ENCODE measurements at regions not wholly inside any gene's neighbourhood (a gene's known extent, or its start where the extent isn't known, plus 50 kb on each side); places are given as distances from the start of the nearest gene placed in this dataset.
A peak's percentile ranks its signal among the peaks of the same experiment; 100 is the strongest.
"Not testable (repeated sequence)": the region's sequence is repeated elsewhere in the genome, so short reads cannot be mapped to it uniquely, and the experiment has no call there.

DNA sequence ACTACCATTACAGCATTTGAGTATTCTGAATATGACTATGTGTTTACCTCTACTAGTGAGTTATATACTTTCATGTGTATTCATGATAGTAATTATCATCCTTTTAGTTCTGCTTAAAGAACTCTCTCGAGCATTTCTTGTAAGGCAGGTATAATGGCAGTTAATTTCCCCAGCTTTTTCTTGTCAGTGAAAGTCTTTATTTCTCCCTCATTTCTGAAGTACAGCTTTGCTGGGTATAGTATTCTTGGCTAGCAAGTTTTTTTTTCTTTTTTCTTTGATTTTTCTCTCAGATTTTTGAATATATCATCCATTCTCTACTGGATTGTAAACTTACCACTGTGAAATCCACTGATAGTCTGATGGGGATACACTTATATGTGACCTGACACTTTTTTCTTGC is 165.9 kb upstream of the ARHGAP5 start:
- no peak for DNase-seq (ENCODE audit: low read depth in 2 of 2)

GRCh38 chr14:31913370-31913769 is 163.7 kb upstream of the ARHGAP5 start:
- DNase-seq (ENCODE audit: low read depth in 2 of 2) = no peak

GRCh38 chr14:31918289-31918688 is 158.8 kb upstream of the ARHGAP5 start:
- not testable (repeated sequence) for DNase-seq (ENCODE audit: low read depth in 2 of 2)

DNA sequence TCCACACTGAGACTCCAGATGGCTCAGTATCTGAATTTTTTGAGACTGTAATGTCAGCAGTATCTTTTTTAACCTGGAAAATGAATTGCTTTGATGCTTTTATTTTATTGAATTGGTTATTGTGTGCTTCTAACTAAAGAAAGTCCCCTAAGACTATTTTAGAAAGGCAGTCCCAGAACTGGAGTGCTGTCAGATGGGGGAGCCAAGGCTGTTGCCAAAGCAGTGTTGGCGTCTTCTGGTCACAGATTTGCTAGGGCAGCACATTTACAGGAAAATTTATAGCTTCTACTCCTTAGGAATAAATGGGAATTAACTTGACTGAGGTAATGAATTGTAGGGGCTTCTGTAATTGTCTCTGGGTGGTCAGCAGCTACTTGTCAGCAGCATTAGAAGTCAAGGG is 157.1 kb upstream of the ARHGAP5 start:
- DNase-seq (ENCODE audit: low read depth in 2 of 2) = no peak

- DNase-seq (ENCODE audit: low read depth in 2 of 2) = no peak
Measured at GRCh38 chr14:31920989-31921650, 156.0 kb upstream of the ARHGAP5 start.

DNA sequence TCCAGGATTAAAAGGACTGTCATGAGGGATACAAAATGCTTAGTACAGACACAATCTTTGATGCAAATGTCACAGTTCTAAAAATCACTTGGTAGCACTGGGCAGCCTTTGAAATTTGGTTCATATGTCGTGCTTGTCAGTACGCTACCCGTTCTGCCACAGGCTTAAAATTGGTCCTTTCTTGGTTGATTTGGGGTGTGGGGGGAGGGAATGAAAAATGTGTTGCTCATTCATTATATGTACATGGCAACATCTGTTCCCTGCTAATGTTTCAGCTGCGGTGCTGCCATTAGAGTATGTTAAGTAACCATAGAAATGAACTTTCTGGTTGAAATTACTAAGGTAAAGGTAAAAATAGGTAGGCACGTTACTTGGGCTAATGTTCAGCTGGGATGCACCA is 155.4 kb upstream of the ARHGAP5 start:
- DNase-seq (ENCODE audit: low read depth in 2 of 2) = no peak

- DNase-seq (ENCODE audit: low read depth in 2 of 2) = no peak
Measured at GRCh38 chr14:31926123-31926522, 151.0 kb upstream of the ARHGAP5 start.

- DNase-seq (ENCODE audit: low read depth in 2 of 2) = no peak
Measured at GRCh38 chr14:31926652-31927347, 150.3 kb upstream of the ARHGAP5 start.

DNA sequence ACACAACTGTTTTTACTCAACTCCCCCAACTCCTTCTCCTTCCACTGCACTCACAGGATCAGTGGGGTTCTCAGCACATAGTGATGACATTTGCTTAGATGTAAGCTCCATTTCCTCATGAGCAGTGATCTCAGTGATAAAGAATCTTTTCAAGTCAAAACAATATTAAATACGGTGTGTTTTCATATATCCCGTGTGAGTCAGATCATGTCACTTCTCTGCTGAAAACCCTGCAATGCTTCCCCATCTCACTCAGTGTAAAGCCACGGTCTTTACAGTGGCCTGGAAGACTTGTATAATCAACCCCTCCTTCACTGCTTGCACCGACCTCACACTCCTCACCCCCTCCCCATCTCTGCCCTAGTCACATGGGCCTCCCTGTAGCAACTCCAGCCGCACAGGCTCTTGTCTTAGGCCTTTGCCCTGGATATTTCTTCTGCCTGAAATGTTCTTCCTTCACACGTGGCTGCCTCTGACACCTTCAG is 149.7 kb upstream of the ARHGAP5 start:
- no peak for DNase-seq (ENCODE audit: low read depth in 2 of 2)

DNA sequence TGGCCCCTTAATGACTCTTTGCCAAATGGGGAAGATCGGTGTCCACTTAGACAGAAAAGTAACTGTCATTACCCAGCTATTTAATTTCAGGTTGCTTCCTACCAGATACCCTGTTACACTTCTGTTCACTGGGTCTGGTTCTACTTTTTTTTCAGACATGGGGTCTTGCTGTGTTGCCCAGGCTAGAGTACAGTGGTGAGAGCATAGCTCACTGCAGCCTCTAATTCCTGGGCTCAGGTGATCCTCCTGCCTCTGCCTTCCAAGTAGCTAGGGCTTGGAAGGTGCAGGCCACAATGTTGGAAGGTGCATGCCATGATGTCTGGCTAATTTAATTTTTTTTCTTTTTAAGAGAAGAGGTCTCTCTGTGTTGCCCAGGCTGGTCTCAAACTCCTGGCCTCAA is 147.0 kb upstream of the ARHGAP5 start:
- DNase-seq (ENCODE audit: low read depth in 2 of 2) = no peak

DNA sequence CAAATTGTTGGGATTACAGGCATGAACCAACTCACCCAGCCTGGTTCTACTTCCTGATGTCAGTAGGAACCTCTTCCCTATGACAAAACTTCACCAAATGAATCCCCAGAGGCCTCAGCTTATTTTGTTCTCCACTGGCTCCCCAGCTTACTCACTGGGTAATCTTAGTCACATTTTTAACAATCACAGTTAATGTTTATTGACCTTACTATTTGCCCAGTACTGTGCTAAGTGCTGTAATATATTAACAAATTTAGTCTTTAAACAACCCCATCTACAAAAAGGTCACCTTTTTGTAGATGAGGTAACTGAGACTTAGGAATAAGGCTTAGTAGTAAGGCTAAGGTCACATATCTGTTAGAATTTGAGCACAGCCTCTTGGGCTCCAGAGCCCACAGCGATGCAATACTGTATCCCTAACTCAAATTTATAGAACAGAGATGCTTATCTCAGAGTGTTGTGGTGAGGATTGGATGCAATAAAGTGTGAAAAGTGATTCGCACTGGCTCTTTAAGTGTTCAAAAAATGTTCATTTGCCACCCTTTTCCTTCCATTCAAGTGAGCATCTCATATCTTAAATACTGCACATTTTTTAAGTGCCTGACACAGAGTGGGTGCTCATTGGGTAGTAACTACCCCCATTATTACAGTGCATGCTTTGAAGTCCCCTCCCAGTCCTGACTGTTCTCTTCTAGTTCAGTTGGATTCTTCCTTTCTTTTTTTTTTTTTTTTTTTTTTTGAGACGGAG is 146.4 kb upstream of the ARHGAP5 start:
- DNase-seq (ENCODE audit: low read depth in 2 of 2) = no peak

DNA sequence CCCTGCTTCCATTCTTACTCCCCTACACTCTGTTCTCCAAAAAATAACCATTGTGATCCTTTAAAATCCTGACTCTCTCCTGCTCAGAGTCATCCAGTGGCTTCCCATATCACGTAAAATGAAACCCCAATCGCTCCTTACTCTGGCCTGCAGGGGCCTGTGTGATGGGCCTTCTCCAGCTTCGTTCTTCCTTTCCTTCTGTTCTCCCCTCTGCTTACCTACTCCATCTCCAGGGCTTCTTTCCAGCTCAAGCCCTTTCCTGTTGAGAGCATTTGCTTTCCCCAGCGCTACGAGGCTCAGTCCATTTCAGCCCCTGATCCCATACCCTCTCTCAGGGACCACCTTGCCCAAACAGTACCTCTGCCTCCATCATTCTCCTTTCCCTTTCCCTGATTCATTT is 144.4 kb upstream of the ARHGAP5 start:
- DNase-seq (ENCODE audit: low read depth in 2 of 2) = no peak

- DNase-seq (ENCODE audit: low read depth in 2 of 2) = no peak
Measured at GRCh38 chr14:31933716-31934115, 143.4 kb upstream of the ARHGAP5 start.

DNA sequence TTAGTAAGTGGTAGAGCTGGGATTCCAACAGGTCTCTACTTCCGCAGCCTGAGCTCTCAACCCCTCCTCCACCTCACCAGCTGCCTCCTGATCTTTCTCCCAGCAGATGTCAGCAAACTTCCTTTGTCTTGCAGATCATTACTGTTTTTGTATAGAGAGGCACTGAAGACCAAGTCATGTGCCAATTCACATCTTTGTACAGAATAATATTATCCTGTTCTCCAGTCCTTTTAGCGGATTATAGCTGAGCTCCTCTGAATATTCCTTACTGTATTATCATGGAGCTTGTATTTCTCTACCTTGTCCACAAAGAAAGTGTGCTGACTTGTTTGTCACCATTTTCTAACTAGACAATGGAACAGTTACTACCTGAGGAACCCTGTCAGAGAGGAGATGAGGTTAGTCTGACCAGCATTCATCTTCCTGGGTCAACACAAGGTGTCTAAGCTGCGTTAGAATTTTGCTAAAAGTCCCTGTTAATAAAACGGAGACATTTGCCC is 142.3 kb upstream of the ARHGAP5 start:
- no peak for DNase-seq (ENCODE audit: low read depth in 2 of 2)

DNA sequence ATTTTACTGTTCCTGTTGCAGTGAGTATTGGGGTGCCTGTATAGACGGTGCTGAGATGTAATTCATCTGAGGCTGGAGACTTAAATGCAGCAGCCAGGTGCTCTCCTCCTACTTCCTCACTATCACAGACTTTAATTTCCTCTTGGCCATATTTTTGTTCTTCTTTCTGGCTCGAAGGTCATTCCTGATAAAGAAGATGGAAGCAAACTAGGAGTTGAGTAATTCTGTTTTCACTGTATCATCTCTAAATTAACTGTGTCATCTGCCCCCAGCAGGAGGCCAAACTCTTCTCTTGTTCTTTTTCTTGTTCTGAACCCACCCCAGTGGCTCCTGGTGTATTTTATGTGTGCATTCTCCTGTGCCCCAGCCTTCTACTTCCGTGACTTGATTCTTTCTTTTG is 141.7 kb upstream of the ARHGAP5 start:
- DNase-seq (ENCODE audit: low read depth in 2 of 2) = no peak

GRCh38 chr14:31936115-31936514 is 141.0 kb upstream of the ARHGAP5 start:
- DNase-seq (ENCODE audit: low read depth in 2 of 2) = no peak

DNA sequence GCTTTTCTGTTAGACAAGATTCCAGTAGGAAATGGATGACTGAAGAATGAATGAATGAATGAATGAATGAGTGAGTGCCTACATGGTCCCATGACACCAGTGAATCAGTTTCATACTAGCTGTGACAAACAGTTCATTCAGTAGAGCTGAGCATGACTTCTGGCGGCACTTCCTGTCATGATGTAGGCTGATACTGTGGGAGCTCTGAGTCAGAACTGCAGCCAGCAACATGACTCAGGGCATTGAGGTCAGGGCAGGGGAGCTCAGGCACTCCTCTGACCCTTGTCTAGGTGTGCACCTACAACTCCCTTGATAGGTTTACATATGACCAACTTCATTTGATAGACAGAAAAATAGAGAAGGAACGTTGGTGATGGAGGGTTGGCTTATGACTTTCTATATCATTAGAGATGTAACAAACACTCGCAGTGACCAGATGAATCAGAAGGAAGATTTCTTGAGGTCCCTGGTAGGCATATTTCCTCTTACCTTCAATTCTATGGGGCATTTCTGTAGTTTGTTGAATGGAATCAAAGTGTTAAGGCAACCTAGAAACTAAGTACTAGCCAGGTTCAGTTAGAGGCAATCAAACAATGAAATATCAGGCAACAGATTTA is 139.3 kb upstream of the ARHGAP5 start:
- DNase-seq (ENCODE audit: low read depth in 2 of 2) = peak in 1 of 2 donors; percentile 13

DNA sequence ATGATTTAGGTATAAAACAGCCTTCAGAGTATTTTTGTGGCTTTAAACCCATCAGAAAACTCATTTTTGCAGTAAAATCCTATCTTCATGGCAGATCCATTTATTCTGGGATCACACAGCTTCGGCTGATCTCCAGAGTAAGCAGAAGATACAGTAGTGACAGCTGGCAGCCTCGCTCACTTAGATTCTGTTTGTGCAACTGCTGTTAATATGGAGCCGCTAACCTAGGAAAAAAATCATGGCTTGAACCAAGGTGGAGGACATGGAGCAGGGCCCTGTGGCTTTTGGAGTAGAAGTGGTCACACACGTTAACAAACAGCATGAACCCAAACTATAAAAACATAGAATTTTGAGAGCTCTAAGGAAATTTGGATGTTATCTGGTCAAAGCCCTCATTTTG is 137.2 kb upstream of the ARHGAP5 start:
- no peak for DNase-seq (ENCODE audit: low read depth in 2 of 2)

- no peak for DNase-seq (ENCODE audit: low read depth in 2 of 2)
Measured at GRCh38 chr14:31941487-31941886, 135.6 kb upstream of the ARHGAP5 start.

DNA sequence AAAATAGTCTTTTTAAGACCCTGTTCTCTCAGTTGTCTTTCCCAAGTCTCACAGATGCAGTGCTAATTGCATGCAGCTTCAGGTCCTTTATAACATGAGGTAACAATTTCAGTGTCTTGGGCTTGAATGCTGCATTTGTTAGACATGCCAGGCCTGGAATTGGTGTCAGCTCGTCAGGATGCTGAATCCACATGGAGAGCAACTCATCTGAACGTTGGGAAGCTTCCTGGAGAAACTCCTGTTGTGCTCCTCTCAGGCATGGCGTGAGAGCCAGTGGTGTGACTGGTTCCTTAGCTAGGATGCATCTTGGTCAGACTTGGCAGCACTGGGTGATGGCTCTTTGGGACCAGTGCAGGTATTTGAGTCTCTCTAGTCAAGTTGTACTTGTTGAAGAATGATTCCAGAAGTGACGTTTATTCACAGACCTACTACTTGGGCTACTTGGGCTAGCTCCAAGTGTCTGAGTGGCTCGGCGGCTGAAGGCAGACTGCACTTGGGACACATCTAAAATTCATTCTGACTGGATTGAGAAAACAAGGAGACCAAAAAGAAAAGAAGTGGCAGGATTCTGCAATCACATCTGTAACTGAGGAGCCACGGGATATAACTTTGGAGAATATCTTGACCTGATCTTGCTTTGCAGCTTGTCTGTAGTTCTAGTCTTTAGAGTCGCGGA is 134.8 kb upstream of the ARHGAP5 start:
- no peak for DNase-seq (ENCODE audit: low read depth in 2 of 2)

DNA sequence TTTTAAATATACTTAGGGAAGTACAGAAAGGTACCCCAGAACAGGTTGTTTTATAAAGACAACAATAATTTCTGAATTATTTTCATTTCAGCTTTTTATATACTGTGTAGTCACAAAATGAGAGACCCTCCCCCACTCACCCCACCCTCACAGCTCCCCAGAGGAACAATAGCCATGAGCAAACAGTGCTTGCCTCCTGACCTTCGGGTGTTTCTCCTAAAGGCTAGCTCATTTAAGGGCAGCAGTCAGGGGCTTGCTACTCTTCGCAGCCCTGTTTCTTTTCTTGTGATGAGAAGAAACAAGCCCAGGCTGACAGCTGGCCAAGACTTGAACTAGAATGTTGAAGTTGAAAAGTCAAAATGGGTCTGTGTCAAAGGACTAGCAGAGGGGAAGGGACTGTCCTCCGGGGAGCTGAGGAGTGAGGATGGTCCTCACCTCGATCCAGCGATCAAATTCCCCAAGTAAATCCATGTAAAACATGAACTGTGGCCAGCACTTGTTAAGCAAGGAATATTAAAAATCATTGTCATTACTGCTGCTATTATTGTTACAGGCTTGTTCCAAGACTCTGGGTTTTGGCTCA is 133.8 kb upstream of the ARHGAP5 start:
- no peak for DNase-seq (ENCODE audit: low read depth in 2 of 2)
